ENCODE measurements at regions not wholly inside any gene's neighbourhood (a gene's known extent, or its start where the extent isn't known, plus 50 kb on each side); places are given as distances from the start of the nearest gene placed in this dataset.

DNA sequence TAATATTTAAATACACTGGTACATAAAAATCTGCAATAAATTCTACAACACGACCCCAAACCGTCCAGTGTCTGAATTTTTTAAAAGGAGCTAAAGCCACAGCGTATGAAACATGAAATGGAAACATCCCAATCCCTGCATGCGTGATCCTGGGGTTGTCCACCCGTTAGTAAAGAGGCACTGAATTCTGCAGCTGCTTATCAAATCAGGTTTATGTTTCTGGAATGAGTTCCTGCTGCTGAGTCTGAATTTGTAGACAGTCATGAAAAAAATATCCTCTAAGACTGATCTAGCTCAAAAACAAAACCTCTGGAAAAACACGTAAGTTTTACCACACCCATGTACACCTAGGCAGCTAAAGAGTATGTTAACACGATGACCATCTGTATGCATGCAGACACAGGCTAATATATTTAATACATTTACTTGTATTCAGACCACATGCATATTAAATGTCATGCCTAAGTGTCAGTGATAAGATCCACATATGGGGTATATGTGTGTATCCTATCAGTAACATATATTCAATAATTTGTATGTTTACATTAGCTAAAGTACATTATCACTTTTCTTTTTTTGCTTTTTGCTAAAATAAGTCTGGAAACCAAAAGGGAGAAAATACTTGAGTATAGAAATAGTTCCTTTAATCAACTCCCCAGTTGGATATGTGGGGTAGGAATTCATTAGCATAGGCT, 420.5 kb upstream of the PSMD7 start:
- TF ChIP-seq, protein P1, sequence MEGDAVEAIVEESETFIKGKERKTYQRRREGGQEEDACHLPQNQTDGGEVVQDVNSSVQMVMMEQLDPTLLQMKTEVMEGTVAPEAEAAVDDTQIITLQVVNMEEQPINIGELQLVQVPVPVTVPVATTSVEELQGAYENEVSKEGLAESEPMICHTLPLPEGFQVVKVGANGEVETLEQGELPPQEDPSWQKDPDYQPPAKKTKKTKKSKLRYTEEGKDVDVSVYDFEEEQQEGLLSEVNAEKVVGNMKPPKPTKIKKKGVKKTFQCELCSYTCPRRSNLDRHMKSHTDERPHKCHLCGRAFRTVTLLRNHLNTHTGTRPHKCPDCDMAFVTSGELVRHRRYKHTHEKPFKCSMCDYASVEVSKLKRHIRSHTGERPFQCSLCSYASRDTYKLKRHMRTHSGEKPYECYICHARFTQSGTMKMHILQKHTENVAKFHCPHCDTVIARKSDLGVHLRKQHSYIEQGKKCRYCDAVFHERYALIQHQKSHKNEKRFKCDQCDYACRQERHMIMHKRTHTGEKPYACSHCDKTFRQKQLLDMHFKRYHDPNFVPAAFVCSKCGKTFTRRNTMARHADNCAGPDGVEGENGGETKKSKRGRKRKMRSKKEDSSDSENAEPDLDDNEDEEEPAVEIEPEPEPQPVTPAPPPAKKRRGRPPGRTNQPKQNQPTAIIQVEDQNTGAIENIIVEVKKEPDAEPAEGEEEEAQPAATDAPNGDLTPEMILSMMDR (conservative IDR thresholded peaks at IDR 0.05; ENCODE audit: low read length) = no peak
- TF ChIP-seq EZH2phosphoT487 (IDR thresholded peaks at IDR 0.05; ENCODE audit: borderline replicate concordance, low read depth, low read length) = no peak

Measured in OCI-LY7 (cell line).